ENCODE measurements at regions not wholly inside any gene's neighbourhood (a gene's known extent, or its start where the extent isn't known, plus 50 kb on each side); places are given as distances from the start of the nearest gene placed in this dataset.

GRCh38 chr10:120688928-120689327 is 162.2 kb upstream of the WDR11 start:
- TF ChIP-seq POLR2A (IDR thresholded peaks at IDR 0.05; ENCODE audit: low read depth) (no peak), CTCF (IDR thresholded peaks at IDR 0.05) (no peak), EP300 (IDR thresholded peaks at IDR 0.05) (no peak), POLR2AphosphoS5 (IDR thresholded peaks at IDR 0.05) (no peak)

Data from esophagus muscularis mucosa (tissue), 4 donors.